Smooth muscle cell (in vitro differentiated cells): ENCODE measurements at regions not wholly inside any gene's neighbourhood (a gene's known extent, or its start where the extent isn't known, plus 50 kb on each side); places are given as distances from the start of the nearest gene placed in this dataset.

ENCODE experiments used
- DNase-seq: peaks from one replicate; lab custom pipeline; 2025; ENCODE audit not compliant: unreplicated experiment; lab: John Stamatoyannopoulos, UW
- H2AFZ ChIP-seq: fragments of 200-600 bp; sonication (generic); 2 replicates; pipeline ENCODE4 v1.6.0; 2016; ENCODE audit warnings: antibody characterized with exemption, low read depth, mild to moderate bottlenecking
- H3F3A ChIP-seq: fragments of 200-600 bp; sonication (generic); 2 replicates; pipeline ENCODE4 v1.6.0; 2017; ENCODE audit warnings: antibody characterized with exemption, low read depth
- H3K27ac ChIP-seq: fragments of 200-600 bp; sonication (generic); 2 replicates; pipeline ENCODE4 v1.5.1; 2016; ENCODE audit warnings: low read depth, mild to moderate bottlenecking
- H3K27me3 ChIP-seq: fragments of 200-600 bp; sonication (generic); 2 replicates; pipeline ENCODE4 v1.6.1; 2016; ENCODE audit warnings: low read depth, mild to moderate bottlenecking
- H3K36me3 ChIP-seq: fragments of 200-600 bp; sonication (generic); 2 replicates; pipeline ENCODE4 v1.5.1; 2016; ENCODE audit warnings: low read depth
- H3K4me1 ChIP-seq: fragments of 200-600 bp; sonication (generic); 2 replicates; pipeline ENCODE4 v1.5.1; 2016; ENCODE audit warnings: low read depth
- H3K4me2 ChIP-seq: fragments of 200-600 bp; sonication (generic); 2 replicates; pipeline ENCODE4 v1.6.0; 2016; ENCODE audit warnings: mild to moderate bottlenecking
- H3K4me3 ChIP-seq: fragments of 200-600 bp; sonication (generic); 2 replicates; pipeline ENCODE4 v1.5.1; 2016; ENCODE audit warnings: mild to moderate bottlenecking
- H3K79me2 ChIP-seq: fragments of 200-600 bp; sonication (generic); 2 replicates; pipeline ENCODE4 v1.6.0; 2016; ENCODE audit warnings: low read depth, mild to moderate bottlenecking
- H3K9ac ChIP-seq: fragments of 200-600 bp; sonication (generic); 2 replicates; pipeline ENCODE4 v1.6.0; 2016; ENCODE audit warnings: low read depth
- H3K9me3 ChIP-seq: fragments of 200-600 bp; sonication (generic); replicated peaks from 2 replicates; pipeline ENCODE4 v1.5.1; 2016; ENCODE audit warnings: low read depth
- H4K20me1 ChIP-seq: fragments of 200-600 bp; sonication (generic); 2 replicates; pipeline ENCODE4 v1.6.0; 2016; ENCODE audit warnings: low read depth
- CTCF ChIP-seq: fragments of 200-600 bp; sonication (generic); IDR thresholded peaks from 2 replicates; pipeline ENCODE4 v1.5.1; 2017; ENCODE audit warnings: borderline replicate concordance, mild to moderate bottlenecking, antibody characterized with exemption; ENCODE audit not compliant: insufficient read depth, poor library complexity, severe bottlenecking
- WGBS: methylation state at CpG from one replicate; pipeline ENCODE4 v1.1.7; 2016; ENCODE audit warnings: low lambda C conversion rate; 5-methylcytosine and 5-hydroxymethylcytosine counted together

GRCh38 chr11:15754221-15754620 lies 602.1 kb downstream of the SOX6 start:
- H3K4me2 ChIP-seq: no peak overlapping the region
- H3K9ac ChIP-seq: no peak overlapping the region
- TF ChIP-seq CTCF: no peak
- H3K9me3 ChIP-seq: no peaks in the 10 kb centered on the region
- H3F3A ChIP-seq: peaks cover 7% of the 10 kb centered on the region
- H3K4me3 ChIP-seq: no peak overlapping the region
- no peaks in the 10 kb centered on the region for H4K20me1 ChIP-seq
- peak overlapping the region; percentile 65 for H3K27ac ChIP-seq
- no peaks in the 10 kb centered on the region for H3K4me1 ChIP-seq
- no peak for DNase-seq
- H3K79me2 ChIP-seq: no peaks in the 10 kb centered on the region
- H3K36me3 ChIP-seq: no peaks in the 10 kb centered on the region
- 6% methylated on average over 1 of the region's 1 CpG for WGBS
- no peak overlapping the region for H2AFZ ChIP-seq
- no peaks in the 10 kb centered on the region for H3K27me3 ChIP-seq

- H3K79me2 ChIP-seq: no peaks in the 10 kb centered on the region
- H3K27me3 ChIP-seq: no peaks in the 10 kb centered on the region
- H3K4me2 ChIP-seq: no peak overlapping the region
- 84% methylated on average over 16 of the region's 16 CpGs for WGBS
- no peaks in the 10 kb centered on the region for H3F3A ChIP-seq
- no peak for DNase-seq
- H3K9ac ChIP-seq: no peak overlapping the region
- no peak for TF ChIP-seq CTCF
- no peak overlapping the region for H3K4me3 ChIP-seq
- no peaks in the 10 kb centered on the region for H3K36me3 ChIP-seq
- no peaks in the 10 kb centered on the region for H3K9me3 ChIP-seq
- H2AFZ ChIP-seq: no peak overlapping the region
- H3K27ac ChIP-seq: no peak overlapping the region
- no peaks in the 10 kb centered on the region for H3K4me1 ChIP-seq
- H4K20me1 ChIP-seq: no peaks in the 10 kb centered on the region
Measured at GRCh38 chr11:15757048-15757698, 599.2 kb downstream of the SOX6 start.

- no peak for DNase-seq
- no peak overlapping the region for H3K27ac ChIP-seq
- no peak overlapping the region for H3K9ac ChIP-seq
- no peaks in the 10 kb centered on the region for H3K79me2 ChIP-seq
- H3K4me3 ChIP-seq: no peak overlapping the region
- no peaks in the 10 kb centered on the region for H4K20me1 ChIP-seq
- no peaks in the 10 kb centered on the region for H3K9me3 ChIP-seq
- WGBS: 66% methylated on average over 10 of the region's 10 CpGs
- H3K4me2 ChIP-seq: no peak overlapping the region
- peak overlapping the region; percentile 47 for H2AFZ ChIP-seq
- no peaks in the 10 kb centered on the region for H3K27me3 ChIP-seq
- no peak for TF ChIP-seq CTCF
- H3K4me1 ChIP-seq: no peaks in the 10 kb centered on the region
- H3K36me3 ChIP-seq: no peaks in the 10 kb centered on the region
- H3F3A ChIP-seq: no peaks in the 10 kb centered on the region
Measured at GRCh38 chr11:15758857-15759465, 597.4 kb downstream of the SOX6 start.

DNA sequence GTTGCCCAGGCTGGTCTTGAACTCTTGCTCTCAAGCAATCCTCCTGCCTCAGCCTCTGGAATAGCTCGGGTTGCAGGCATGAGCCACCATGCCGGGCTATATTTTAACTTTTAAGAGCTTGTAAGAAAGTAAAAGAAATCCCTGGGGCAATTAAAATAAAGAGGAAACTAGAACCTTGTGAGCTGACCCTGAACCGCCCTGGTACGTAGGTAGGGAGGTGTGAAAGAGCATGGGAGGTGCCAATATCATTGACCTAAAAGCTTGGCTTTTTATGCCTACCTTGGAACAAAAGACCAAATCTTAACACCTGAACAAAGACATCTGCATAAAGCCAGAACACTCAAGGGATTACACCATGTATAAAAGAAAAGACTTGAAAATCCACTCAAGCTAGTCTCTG lies 595.1 kb downstream of the SOX6 start:
- Histone ChIP-seq H3K36me3 (no peaks in the 10 kb centered on the region), H3K9ac (no peak overlapping the region), H4K20me1 (no peaks in the 10 kb centered on the region), H3K4me1 (no peaks in the 10 kb centered on the region), H3K27ac (no peak overlapping the region), H3K4me3 (no peak overlapping the region), H2AFZ (no peak overlapping the region), H3K27me3 (no peaks in the 10 kb centered on the region), H3F3A (no peaks in the 10 kb centered on the region), H3K79me2 (no peaks in the 10 kb centered on the region), H3K9me3 (no peaks in the 10 kb centered on the region), H3K4me2 (no peak overlapping the region)
- no peak for DNase-seq
- 89% methylated on average over 4 of the region's 4 CpGs for WGBS
- TF ChIP-seq CTCF: no peak
